ENCODE measurements at regions not wholly inside any gene's neighbourhood (a gene's known extent, or its start where the extent isn't known, plus 50 kb on each side); places are given as distances from the start of the nearest gene placed in this dataset.

- TF ChIP-seq POLR2AphosphoS5 (IDR thresholded peaks at IDR 0.05) (no peak), CTCF (IDR thresholded peaks at IDR 0.05) (no peak)
Measured at GRCh38 chr14:104465482-104466390, 113.8 kb upstream of the C14orf180 start.
